ENCODE measurements at regions not wholly inside any gene's neighbourhood (a gene's known extent, or its start where the extent isn't known, plus 50 kb on each side); places are given as distances from the start of the nearest gene placed in this dataset.

- TF ChIP-seq EZH2 (IDR thresholded peaks at IDR 0.05) (no peak), CTCF (IDR thresholded peaks at IDR 0.05) (no peak)
Observed at GRCh38 chr7:121489440-121489839, 93.3 kb upstream of the FAM3C start.

All from neural progenitor cell (in vitro differentiated cells).